Keratinocyte (primary cell): ENCODE measurements at regions not wholly inside any gene's neighbourhood (a gene's known extent, or its start where the extent isn't known, plus 50 kb on each side); places are given as distances from the start of the nearest gene placed in this dataset.

Experiments used
- CTCF ChIP-seq, 3 experiments: IDR thresholded peaks in 1 of 3; conservative IDR thresholded peaks in 1 of 3; optimal IDR thresholded peaks in 1 of 3; 2 replicates in 2 of 3; 3 replicates in 1 of 3; pipeline versions ENCODE3 to v1.5.1; 2011; ENCODE audit warnings: low read length in 3 of 3, mild to moderate bottlenecking in 3 of 3, moderate library complexity in 2 of 3, control low read depth in 1 of 3, inconsistent platforms in 1 of 3; ENCODE audit not compliant: insufficient read depth in 2 of 3; ENCODE audit errors: extremely low read depth in 1 of 3
- EZH2 ChIP-seq: IDR thresholded peaks from one replicate; pipeline ENCODE4 v1.6.1; 2012; ENCODE audit warnings: inconsistent platforms, mild to moderate bottlenecking, low read length, moderate library complexity

- TF ChIP-seq EZH2 = no peak
- TF ChIP-seq CTCF (optimal IDR thresholded peaks at IDR 0.05 in 1 of 3, IDR thresholded peaks at IDR 0.05 in 1 of 3, conservative IDR thresholded peaks at IDR 0.05 in 1 of 3; ENCODE audit: extremely low read depth in 1 of 3, insufficient read depth in 2 of 3, low read length in 3 of 3) = no peak
These were observed 277.0 kb upstream of the B3GALT2 start for GRCh38 chr1:193463326-193463932.
